ENCODE measurements at regions not wholly inside any gene's neighbourhood (a gene's known extent, or its start where the extent isn't known, plus 50 kb on each side); places are given as distances from the start of the nearest gene placed in this dataset.

DNA sequence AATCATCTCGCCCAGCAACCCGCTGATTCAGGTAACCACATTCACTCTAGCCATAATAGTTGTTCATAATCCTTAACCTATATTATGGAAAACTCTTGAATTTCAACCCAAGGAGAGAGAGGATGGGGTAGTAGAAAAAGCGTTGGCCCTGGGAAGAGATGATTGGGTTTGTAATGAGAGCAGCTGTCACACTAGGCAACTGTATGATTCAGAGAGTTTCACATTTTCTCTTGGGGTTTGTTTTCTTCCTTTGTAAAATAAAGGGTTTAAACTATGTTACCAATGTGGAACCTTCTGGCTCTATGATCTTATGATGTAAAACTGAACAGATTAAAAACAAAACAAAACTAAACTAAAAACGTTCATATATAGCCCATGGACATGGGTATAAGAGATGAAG, 705.2 kb upstream of the IGFBP3 start:
- TF ChIP-seq, protein P1, sequence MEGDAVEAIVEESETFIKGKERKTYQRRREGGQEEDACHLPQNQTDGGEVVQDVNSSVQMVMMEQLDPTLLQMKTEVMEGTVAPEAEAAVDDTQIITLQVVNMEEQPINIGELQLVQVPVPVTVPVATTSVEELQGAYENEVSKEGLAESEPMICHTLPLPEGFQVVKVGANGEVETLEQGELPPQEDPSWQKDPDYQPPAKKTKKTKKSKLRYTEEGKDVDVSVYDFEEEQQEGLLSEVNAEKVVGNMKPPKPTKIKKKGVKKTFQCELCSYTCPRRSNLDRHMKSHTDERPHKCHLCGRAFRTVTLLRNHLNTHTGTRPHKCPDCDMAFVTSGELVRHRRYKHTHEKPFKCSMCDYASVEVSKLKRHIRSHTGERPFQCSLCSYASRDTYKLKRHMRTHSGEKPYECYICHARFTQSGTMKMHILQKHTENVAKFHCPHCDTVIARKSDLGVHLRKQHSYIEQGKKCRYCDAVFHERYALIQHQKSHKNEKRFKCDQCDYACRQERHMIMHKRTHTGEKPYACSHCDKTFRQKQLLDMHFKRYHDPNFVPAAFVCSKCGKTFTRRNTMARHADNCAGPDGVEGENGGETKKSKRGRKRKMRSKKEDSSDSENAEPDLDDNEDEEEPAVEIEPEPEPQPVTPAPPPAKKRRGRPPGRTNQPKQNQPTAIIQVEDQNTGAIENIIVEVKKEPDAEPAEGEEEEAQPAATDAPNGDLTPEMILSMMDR (IDR thresholded peaks at IDR 0.05): no peak
- TF ChIP-seq POLR2A (IDR thresholded peaks at IDR 0.05): no peak

Measured in thyroid gland (tissue), 4 donors.